ENCODE measurements at regions not wholly inside any gene's neighbourhood (a gene's known extent, or its start where the extent isn't known, plus 50 kb on each side); places are given as distances from the start of the nearest gene placed in this dataset.
"Not testable (repeated sequence)": the region's sequence is repeated elsewhere in the genome, so short reads cannot be mapped to it uniquely, and the experiment has no call there.

- no peak for DNase-seq
Measured at GRCh38 chr9:124125651-124125977, 114.0 kb downstream of the LHX2 start.

GRCh38 chr9:124126648-124127646 is 115.4 kb downstream of the LHX2 start:
- peak in 45 of 51 donors; percentile 5 to 69 (median 35) for DNase-seq

GRCh38 chr9:124128568-124129166 is 117.1 kb downstream of the LHX2 start:
- DNase-seq, result no peak

- DNase-seq, result no peak
Measured at GRCh38 chr9:124130277-124131075, 118.9 kb downstream of the LHX2 start.

- not testable (repeated sequence) for DNase-seq
Measured at GRCh38 chr9:124131518-124131917, 120.0 kb downstream of the LHX2 start.

- no peak for DNase-seq
Measured at GRCh38 chr9:124132671-124133147, 121.1 kb downstream of the LHX2 start.

GRCh38 chr9:124133727-124134126 is 122.2 kb downstream of the LHX2 start:
- DNase-seq, result peak in 22 of 51 donors; percentile 2 to 66 (median 28)

GRCh38 chr9:124134526-124134925 is 123.0 kb downstream of the LHX2 start:
- no peak for DNase-seq

GRCh38 chr9:124135813-124136365 is 121.9 kb upstream of the NEK6 start:
- no peak for DNase-seq

GRCh38 chr9:124137009-124137943 is 120.5 kb upstream of the NEK6 start:
- DNase-seq, result no peak

GRCh38 chr9:124137944-124138335 is 119.8 kb upstream of the NEK6 start:
- no peak for DNase-seq

- no peak for DNase-seq
Measured at GRCh38 chr9:124139001-124139400, 118.7 kb upstream of the NEK6 start.

GRCh38 chr9:124140941-124141568 is 116.7 kb upstream of the NEK6 start:
- DNase-seq, result no peak

- not testable (repeated sequence) for DNase-seq
Measured at GRCh38 chr9:124144561-124145123, 113.1 kb upstream of the NEK6 start.

GRCh38 chr9:124146031-124146561 is 111.7 kb upstream of the NEK6 start:
- no peak for DNase-seq

GRCh38 chr9:124149992-124150391 is 107.8 kb upstream of the NEK6 start:
- DNase-seq, result no peak

- no peak for DNase-seq
Measured at GRCh38 chr9:124163760-124164255, 93.9 kb upstream of the NEK6 start.

GRCh38 chr9:124164811-124165210 is 92.9 kb upstream of the NEK6 start:
- peak in 27 of 51 donors; percentile 4 to 73 (median 40) for DNase-seq

GRCh38 chr9:124174433-124174832 is 83.3 kb upstream of the NEK6 start:
- no peak for DNase-seq
